GM23338 (cell line): ENCODE measurements at regions not wholly inside any gene's neighbourhood (a gene's known extent, or its start where the extent isn't known, plus 50 kb on each side); places are given as distances from the start of the nearest gene placed in this dataset.

Experiments used
- ATAC-seq: fragments of 200-7000 bp; cut with Tn5 transposase; 3 replicates; pipeline ENCODE4 v1.9.1; 2020
- DNase-seq: peaks from one replicate; pipeline ENCODE4 v3.0.0-alpha.2; 2015; ENCODE audit warnings: low spot score
- H2AFZ ChIP-seq: fragments of 200-600 bp; sonication (generic); 2 replicates; pipeline ENCODE4 v1.8.0; 2016; ENCODE audit warnings: antibody characterized with exemption, mild to moderate bottlenecking, moderate library complexity
- H3F3A ChIP-seq: fragments of 200-600 bp; sonication (generic); replicated peaks from 2 replicates; pipeline ENCODE4 v1.8.0; 2017; ENCODE audit warnings: antibody characterized with exemption, mixed run types, low read depth
- H3K27ac ChIP-seq: fragments of 200-600 bp; sonication (generic); 2 replicates; pipeline ENCODE4 v1.6.1; 2016; ENCODE audit warnings: low read depth
- H3K27me3 ChIP-seq: fragments of 200-600 bp; sonication (generic); 2 replicates; pipeline ENCODE4 v1.8.0; 2016; ENCODE audit warnings: mild to moderate bottlenecking, mixed run types, moderate library complexity; ENCODE audit not compliant: insufficient read depth
- H3K36me3 ChIP-seq: fragments of 200-600 bp; sonication (generic); 2 replicates; pipeline ENCODE4 v1.8.0; 2016; ENCODE audit warnings: mild to moderate bottlenecking; ENCODE audit not compliant: insufficient read depth
- H3K4me1 ChIP-seq: fragments of 200-600 bp; sonication (generic); 2 replicates; pipeline ENCODE4 v1.8.0; 2016; ENCODE audit warnings: mild to moderate bottlenecking, moderate library complexity; ENCODE audit not compliant: insufficient read depth
- H3K4me2 ChIP-seq: fragments of 200-600 bp; sonication (generic); 2 replicates; pipeline ENCODE4 v1.7.1; 2017; ENCODE audit warnings: mixed run types
- H3K4me3 ChIP-seq: fragments of 200-600 bp; sonication (generic); 2 replicates; pipeline ENCODE4 v1.6.1; 2016; ENCODE audit warnings: mixed run types
- H3K79me2 ChIP-seq: fragments of 200-600 bp; sonication (generic); replicated peaks from 2 replicates; pipeline ENCODE4 v1.8.0; 2017; ENCODE audit warnings: mild to moderate bottlenecking; ENCODE audit not compliant: insufficient read depth
- H3K9me2 ChIP-seq: fragments of 200-600 bp; sonication (generic); 2 replicates; pipeline ENCODE4 v1.8.0; 2017; ENCODE audit not compliant: insufficient read depth
- H4K20me1 ChIP-seq: fragments of 200-600 bp; sonication (generic); replicated peaks from 2 replicates; pipeline ENCODE4 v1.8.0; 2017; ENCODE audit warnings: mild to moderate bottlenecking; ENCODE audit not compliant: insufficient read depth
- H3K27ac Mint-ChIP-seq: 2 replicates; pipeline ENCODE4 v1.8.0; 2020; ENCODE audit warnings: inconsistent platforms, mild to moderate bottlenecking, moderate library complexity, mixed read lengths
- H3K27me3 Mint-ChIP-seq: 3 replicates; pipeline ENCODE4 v1.8.0; 2022; ENCODE audit warnings: low read depth, mild to moderate bottlenecking, moderate library complexity, mixed read lengths, inconsistent platforms; ENCODE audit not compliant: insufficient read depth, poor library complexity
- H3K36me3 Mint-ChIP-seq: 3 replicates; pipeline ENCODE4 v1.8.0; 2021; ENCODE audit warnings: low read depth, mild to moderate bottlenecking, inconsistent platforms, moderate library complexity, mixed read lengths
- H3K4me1 Mint-ChIP-seq: 3 replicates; pipeline ENCODE4 v1.8.0; 2020; ENCODE audit warnings: mild to moderate bottlenecking, inconsistent platforms, mixed read lengths
- H3K4me3 Mint-ChIP-seq: 3 replicates; pipeline ENCODE4 v1.8.0; 2021; ENCODE audit warnings: moderate library complexity, mild to moderate bottlenecking, inconsistent platforms, mixed read lengths
- H3K9me3 Mint-ChIP-seq: 3 replicates; pipeline ENCODE4 v1.8.0; 2020; ENCODE audit warnings: moderate library complexity, mild to moderate bottlenecking, inconsistent platforms, mixed read lengths
- CREB1 ChIP-seq: fragments of 250-450 bp; sonication (Bioruptor Pico); IDR thresholded peaks from 2 replicates; pipeline ENCODE4 v1.5.0; 2020; ENCODE audit warnings: low read depth, mild to moderate bottlenecking, moderate library complexity
- CTCF ChIP-seq, 2 experiments: fragments of 200-600 bp in 1 of 2; sonication (generic) in 1 of 2; conservative IDR thresholded peaks; 2 replicates each; pipeline versions ENCODE4 v1.5.1 to v1.6.1; 2016 to 2017; ENCODE audit warnings: antibody characterized with exemption in 2 of 2, low read depth in 2 of 2, mild to moderate bottlenecking in 2 of 2, moderate library complexity in 1 of 2
- ETS1 ChIP-seq: IDR thresholded peaks from 2 replicates; pipeline ENCODE4 v1.6.1; 2016; ENCODE audit warnings: antibody characterized with exemption
- EZH2 ChIP-seq: fragments of 200-600 bp; sonication (generic); IDR thresholded peaks from one replicate; pipeline ENCODE4 v1.8.0; 2017; ENCODE audit warnings: antibody characterized with exemption, mild to moderate bottlenecking, low read depth; ENCODE audit not compliant: unreplicated experiment
- EZH2phosphoT487 ChIP-seq: fragments of 200-600 bp; sonication (generic); IDR thresholded peaks from one replicate; pipeline ENCODE4 v1.8.1; 2018; ENCODE audit warnings: antibody characterized with exemption; ENCODE audit not compliant: unreplicated experiment
- NANOG ChIP-seq: IDR thresholded peaks from 2 replicates; pipeline ENCODE4 v1.6.1; 2016; ENCODE audit warnings: antibody characterized with exemption, borderline replicate concordance
- REST ChIP-seq: IDR thresholded peaks from one replicate; pipeline ENCODE4 v1.6.1; 2018; ENCODE audit warnings: antibody characterized with exemption; ENCODE audit not compliant: unreplicated experiment
- ZNF114 ChIP-seq: fragments of 250-450 bp; sonication (Bioruptor Pico); IDR thresholded peaks from 2 replicates; pipeline ENCODE4 v1.5.0; 2020; ENCODE audit warnings: mild to moderate bottlenecking, moderate library complexity
- ZNF331 ChIP-seq: fragments of 250-450 bp; sonication (Bioruptor Pico); IDR thresholded peaks from 2 replicates; pipeline ENCODE4 v1.5.0; 2020; ENCODE audit warnings: low read depth, mild to moderate bottlenecking, moderate library complexity
- ZNF462 ChIP-seq: fragments of 250-450 bp; sonication (Bioruptor Pico); IDR thresholded peaks from 2 replicates; pipeline ENCODE4 v1.5.0; 2020; ENCODE audit warnings: mild to moderate bottlenecking, moderate library complexity

- TF ChIP-seq REST (no peak), CTCF (conservative IDR thresholded peaks at IDR 0.05; ENCODE audit: low read depth in 2 of 2) (no peak)
Measured at GRCh38 chr9:135262248-135262647, 174.8 kb downstream of the OLFM1 start (continued).

GRCh38 chr9:135263511-135263910, 176.0 kb downstream of the OLFM1 start:
- Histone ChIP-seq H3K4me2 (no peak overlapping the region), H3K27me3 (no peaks in the 10 kb centered on the region), H3K36me3 (no peaks in the 10 kb centered on the region), H3F3A (no peaks in the 10 kb centered on the region), H4K20me1 (no peaks in the 10 kb centered on the region), H3K9me2 (no peaks in the 10 kb centered on the region), H3K4me3 (no peak overlapping the region), H2AFZ (no peak overlapping the region), H3K27ac (no peak overlapping the region), H3K4me1 (peaks cover 5% of the 10 kb centered on the region; the same call in 1 of the 2 replicates), H3K79me2 (no peaks in the 10 kb centered on the region)
- no peak for ATAC-seq
- no peak for DNase-seq
- Mint-ChIP-seq H3K27ac (no peak overlapping the region), H3K27me3 (peaks cover 14% of the 10 kb centered on the region), H3K4me3 (no peak overlapping the region), H3K9me3 (no peaks in the 10 kb centered on the region), H3K36me3 (no peaks in the 10 kb centered on the region), H3K4me1 (peaks cover 4% of the 10 kb centered on the region; the same call in 1 of the 3 replicates)
- no peak for TF ChIP-seq EZH2
- no peak for TF ChIP-seq NANOG
- no peak for TF ChIP-seq ZNF331 (CRISPR knock-in tag)
- TF ChIP-seq ZNF462 (CRISPR knock-in tag), result no peak
- TF ChIP-seq EZH2phosphoT487, result no peak
- no peak for TF ChIP-seq CREB1 (CRISPR knock-in tag)
- TF ChIP-seq ZNF114 (CRISPR knock-in tag), result no peak
- TF ChIP-seq ETS1, result no peak
